C4-2B (cell line): ENCODE measurements at regions not wholly inside any gene's neighbourhood (a gene's known extent, or its start where the extent isn't known, plus 50 kb on each side); places are given as distances from the start of the nearest gene placed in this dataset.

ENCODE experiments used
- ZFX ChIP-seq: fragments of 450-650 bp; IDR thresholded peaks from 2 replicates; pipeline ENCODE4 v1.6.1; 2017
- TF ChIP-seq, protein P1 (sequence below): fragments of 450-650 bp; conservative IDR thresholded peaks from 2 replicates; pipeline ENCODE4 v1.5.1; 2017; ENCODE audit warnings: mild to moderate bottlenecking

DNA sequence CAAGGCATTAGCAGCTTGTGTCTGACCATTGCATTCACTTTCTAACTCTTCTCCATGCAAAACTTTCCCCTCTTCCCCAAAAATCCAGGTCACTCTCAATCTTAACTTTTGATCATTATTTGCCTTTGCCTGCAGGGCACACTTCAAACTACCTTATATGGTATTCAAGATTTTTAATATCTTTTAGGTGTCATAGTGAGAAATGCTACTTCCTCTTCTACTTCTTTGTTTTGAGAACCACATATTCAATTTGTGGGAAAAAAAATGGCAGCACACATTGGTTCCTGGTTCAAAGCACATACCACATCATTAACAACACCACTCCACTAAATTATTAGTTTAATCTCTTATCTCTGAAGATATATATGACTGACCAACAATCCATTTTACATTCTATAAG lies 1267.0 kb upstream of the CITED2 start:
- TF ChIP-seq, protein P1, sequence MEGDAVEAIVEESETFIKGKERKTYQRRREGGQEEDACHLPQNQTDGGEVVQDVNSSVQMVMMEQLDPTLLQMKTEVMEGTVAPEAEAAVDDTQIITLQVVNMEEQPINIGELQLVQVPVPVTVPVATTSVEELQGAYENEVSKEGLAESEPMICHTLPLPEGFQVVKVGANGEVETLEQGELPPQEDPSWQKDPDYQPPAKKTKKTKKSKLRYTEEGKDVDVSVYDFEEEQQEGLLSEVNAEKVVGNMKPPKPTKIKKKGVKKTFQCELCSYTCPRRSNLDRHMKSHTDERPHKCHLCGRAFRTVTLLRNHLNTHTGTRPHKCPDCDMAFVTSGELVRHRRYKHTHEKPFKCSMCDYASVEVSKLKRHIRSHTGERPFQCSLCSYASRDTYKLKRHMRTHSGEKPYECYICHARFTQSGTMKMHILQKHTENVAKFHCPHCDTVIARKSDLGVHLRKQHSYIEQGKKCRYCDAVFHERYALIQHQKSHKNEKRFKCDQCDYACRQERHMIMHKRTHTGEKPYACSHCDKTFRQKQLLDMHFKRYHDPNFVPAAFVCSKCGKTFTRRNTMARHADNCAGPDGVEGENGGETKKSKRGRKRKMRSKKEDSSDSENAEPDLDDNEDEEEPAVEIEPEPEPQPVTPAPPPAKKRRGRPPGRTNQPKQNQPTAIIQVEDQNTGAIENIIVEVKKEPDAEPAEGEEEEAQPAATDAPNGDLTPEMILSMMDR, result no peak
- no peak for TF ChIP-seq ZFX
